ENCODE measurements at regions not wholly inside any gene's neighbourhood (a gene's known extent, or its start where the extent isn't known, plus 50 kb on each side); places are given as distances from the start of the nearest gene placed in this dataset.
"Not testable (repeated sequence)": the region's sequence is repeated elsewhere in the genome, so short reads cannot be mapped to it uniquely, and the experiment has no call there.

DNA sequence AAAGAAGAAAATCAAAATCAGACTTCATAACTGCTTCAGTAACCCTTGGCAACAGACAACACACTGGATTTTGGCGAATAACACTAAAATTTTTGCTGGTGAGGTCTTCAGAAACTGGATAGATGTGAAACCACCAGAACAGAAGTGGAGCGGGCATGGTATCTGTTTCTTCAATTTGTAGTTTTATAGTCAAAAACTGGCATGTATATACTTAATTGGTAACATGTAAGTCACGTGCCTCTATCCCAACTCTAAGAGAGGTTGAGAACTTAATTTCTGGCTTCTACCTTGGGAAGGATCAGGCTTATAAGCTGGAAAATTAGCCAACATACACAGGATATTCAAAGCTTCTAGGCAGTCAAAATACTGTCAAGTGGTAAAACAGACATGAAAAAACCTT, 172.6 kb upstream of the CHL1 start:
- TF ChIP-seq, protein P1, sequence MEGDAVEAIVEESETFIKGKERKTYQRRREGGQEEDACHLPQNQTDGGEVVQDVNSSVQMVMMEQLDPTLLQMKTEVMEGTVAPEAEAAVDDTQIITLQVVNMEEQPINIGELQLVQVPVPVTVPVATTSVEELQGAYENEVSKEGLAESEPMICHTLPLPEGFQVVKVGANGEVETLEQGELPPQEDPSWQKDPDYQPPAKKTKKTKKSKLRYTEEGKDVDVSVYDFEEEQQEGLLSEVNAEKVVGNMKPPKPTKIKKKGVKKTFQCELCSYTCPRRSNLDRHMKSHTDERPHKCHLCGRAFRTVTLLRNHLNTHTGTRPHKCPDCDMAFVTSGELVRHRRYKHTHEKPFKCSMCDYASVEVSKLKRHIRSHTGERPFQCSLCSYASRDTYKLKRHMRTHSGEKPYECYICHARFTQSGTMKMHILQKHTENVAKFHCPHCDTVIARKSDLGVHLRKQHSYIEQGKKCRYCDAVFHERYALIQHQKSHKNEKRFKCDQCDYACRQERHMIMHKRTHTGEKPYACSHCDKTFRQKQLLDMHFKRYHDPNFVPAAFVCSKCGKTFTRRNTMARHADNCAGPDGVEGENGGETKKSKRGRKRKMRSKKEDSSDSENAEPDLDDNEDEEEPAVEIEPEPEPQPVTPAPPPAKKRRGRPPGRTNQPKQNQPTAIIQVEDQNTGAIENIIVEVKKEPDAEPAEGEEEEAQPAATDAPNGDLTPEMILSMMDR (optimal IDR thresholded peaks at IDR 0.05 in 1 of 3, IDR thresholded peaks at IDR 0.05 in 1 of 3, conservative IDR thresholded peaks at IDR 0.05 in 1 of 3; ENCODE audit: extremely low read depth in 1 of 3, insufficient read depth in 2 of 3, low read length in 3 of 3), result no peak
- TF ChIP-seq EZH2 (IDR thresholded peaks at IDR 0.05; ENCODE audit: low read length), result no peak
- FAIRE-seq (no peak), DNase-seq (ENCODE audit: low read depth, low spot score) (no peak)
- Histone ChIP-seq H3K9me1 (ENCODE audit: control insufficient read depth, extremely low read depth, insufficient read depth, low read length) (no peaks in the 10 kb centered on the region), H3K36me3 (ENCODE audit: control insufficient read depth in 2 of 2, extremely low read depth in 1 of 2, insufficient read depth in 2 of 2, low read length in 2 of 2) (no peaks in the 10 kb centered on the region), H3K4me3 (ENCODE audit: control insufficient read depth in 2 of 3, extremely low read depth in 1 of 3, insufficient read depth in 2 of 3, low read depth in 1 of 3, low read length in 3 of 3) (no peak overlapping the region), H3K79me2 (ENCODE audit: control insufficient read depth, insufficient read depth, low read length) (no peaks in the 10 kb centered on the region), H3K9me3 (ENCODE audit: control insufficient read depth, low read depth, low read length) (no peaks in the 10 kb centered on the region), H3K27me3 (ENCODE audit: control insufficient read depth, extremely low read depth, insufficient read depth, low read length) (no peaks in the 10 kb centered on the region), H4K20me1 (ENCODE audit: control insufficient read depth, extremely low read depth, insufficient read depth, low read length) (no peaks in the 10 kb centered on the region), H2AFZ (ENCODE audit: control insufficient read depth, low read length) (no peak overlapping the region), H3K4me1 (ENCODE audit: control insufficient read depth, extremely low read depth, insufficient read depth, low read length) (no peaks in the 10 kb centered on the region), H3K4me2 (ENCODE audit: control insufficient read depth, extremely low read depth, insufficient read depth, low read depth, low read length) (no peak overlapping the region), H3K27ac (ENCODE audit: control insufficient read depth, insufficient read depth, low read length) (no peak overlapping the region), H3K9ac (ENCODE audit: control insufficient read depth, extremely low read depth, insufficient read depth, low read length) (no peak overlapping the region)
- dilution Hi-C loops (cut with MboI; ENCODE audit: extremely low pct_ligation_motif_present, low sequenced_read_pairs), result no loop called here

DNA sequence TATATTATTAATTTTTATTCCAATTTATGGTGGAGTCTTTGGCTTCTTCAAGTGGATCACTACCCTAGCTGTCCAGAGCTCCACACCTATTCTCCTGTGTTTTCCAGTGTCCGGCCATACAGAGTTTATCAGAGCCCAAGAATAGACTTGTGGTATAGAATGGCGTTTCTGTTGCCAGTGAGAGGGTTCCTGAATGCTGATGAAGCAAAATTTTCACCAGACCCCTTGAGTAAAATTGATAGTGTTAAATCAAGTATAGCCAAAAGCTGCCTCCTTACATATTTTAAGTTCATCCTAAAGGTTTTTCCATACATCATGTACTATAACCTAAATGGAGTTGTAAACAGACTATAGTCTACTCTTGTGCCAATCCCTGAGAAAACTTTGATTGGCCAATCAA, 171.5 kb upstream of the CHL1 start:
- no peak overlapping the region for H3K27ac ChIP-seq (ENCODE audit: control insufficient read depth, insufficient read depth, low read length)
- H3K79me2 ChIP-seq (ENCODE audit: control insufficient read depth, insufficient read depth, low read length), result no peaks in the 10 kb centered on the region
- DNase-seq (ENCODE audit: low read depth, low spot score) (no peak), FAIRE-seq (no peak)
- H3K4me1 ChIP-seq (ENCODE audit: control insufficient read depth, extremely low read depth, insufficient read depth, low read length), result no peaks in the 10 kb centered on the region
- no peak overlapping the region for H3K4me3 ChIP-seq (ENCODE audit: control insufficient read depth in 2 of 3, extremely low read depth in 1 of 3, insufficient read depth in 2 of 3, low read depth in 1 of 3, low read length in 3 of 3)
- no peak overlapping the region for H2AFZ ChIP-seq (ENCODE audit: control insufficient read depth, low read length)
- H3K9ac ChIP-seq (ENCODE audit: control insufficient read depth, extremely low read depth, insufficient read depth, low read length), result no peak overlapping the region
- dilution Hi-C loops (cut with MboI; ENCODE audit: extremely low pct_ligation_motif_present, low sequenced_read_pairs), result no loop called here
- H3K27me3 ChIP-seq (ENCODE audit: control insufficient read depth, extremely low read depth, insufficient read depth, low read length), result no peaks in the 10 kb centered on the region
- TF ChIP-seq EZH2 (IDR thresholded peaks at IDR 0.05; ENCODE audit: low read length), result no peak
- TF ChIP-seq, protein P1 (optimal IDR thresholded peaks at IDR 0.05 in 1 of 3, IDR thresholded peaks at IDR 0.05 in 1 of 3, conservative IDR thresholded peaks at IDR 0.05 in 1 of 3; ENCODE audit: extremely low read depth in 1 of 3, insufficient read depth in 2 of 3, low read length in 3 of 3), result no peak
- H3K4me2 ChIP-seq (ENCODE audit: control insufficient read depth, extremely low read depth, insufficient read depth, low read depth, low read length), result no peak overlapping the region
- H3K9me1 ChIP-seq (ENCODE audit: control insufficient read depth, extremely low read depth, insufficient read depth, low read length), result no peaks in the 10 kb centered on the region
- H3K36me3 ChIP-seq (ENCODE audit: control insufficient read depth in 2 of 2, extremely low read depth in 1 of 2, insufficient read depth in 2 of 2, low read length in 2 of 2), result no peaks in the 10 kb centered on the region
- H3K9me3 ChIP-seq (ENCODE audit: control insufficient read depth, low read depth, low read length), result no peaks in the 10 kb centered on the region
- no peaks in the 10 kb centered on the region for H4K20me1 ChIP-seq (ENCODE audit: control insufficient read depth, extremely low read depth, insufficient read depth, low read length)

DNA sequence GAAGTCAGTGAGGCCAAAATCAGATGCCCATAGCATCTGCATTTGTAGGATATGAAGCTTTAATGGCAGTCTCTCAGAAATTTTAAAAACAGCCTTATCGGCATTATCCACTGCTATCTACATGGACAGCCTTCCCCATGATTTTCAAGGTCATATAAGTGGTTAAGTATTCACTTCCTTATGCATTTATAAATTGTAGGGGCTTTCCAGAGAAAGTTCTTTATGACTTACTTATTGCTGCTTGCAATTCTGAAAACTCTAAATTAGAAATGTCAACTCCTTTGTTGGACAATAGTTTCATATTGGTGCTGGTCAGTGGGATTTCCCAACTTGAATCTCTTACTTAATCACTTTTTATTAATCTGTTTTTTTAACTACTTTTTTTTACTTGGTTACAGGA, 160.6 kb upstream of the CHL1 start:
- H3K36me3 ChIP-seq (ENCODE audit: control insufficient read depth in 2 of 2, extremely low read depth in 1 of 2, insufficient read depth in 2 of 2, low read length in 2 of 2); H3K27me3 ChIP-seq (ENCODE audit: control insufficient read depth, extremely low read depth, insufficient read depth, low read length); DNase-seq (ENCODE audit: low read depth, low spot score); H3K79me2 ChIP-seq (ENCODE audit: control insufficient read depth, insufficient read depth, low read length); H3K4me2 ChIP-seq (ENCODE audit: control insufficient read depth, extremely low read depth, insufficient read depth, low read depth, low read length); H3K9me3 ChIP-seq (ENCODE audit: control insufficient read depth, low read depth, low read length); H4K20me1 ChIP-seq (ENCODE audit: control insufficient read depth, extremely low read depth, insufficient read depth, low read length); FAIRE-seq; H3K9ac ChIP-seq (ENCODE audit: control insufficient read depth, extremely low read depth, insufficient read depth, low read length); dilution Hi-C loops (cut with MboI; ENCODE audit: extremely low pct_ligation_motif_present, low sequenced_read_pairs); H3K9me1 ChIP-seq (ENCODE audit: control insufficient read depth, extremely low read depth, insufficient read depth, low read length); H3K4me1 ChIP-seq (ENCODE audit: control insufficient read depth, extremely low read depth, insufficient read depth, low read length); H3K4me3 ChIP-seq (ENCODE audit: control insufficient read depth in 2 of 3, extremely low read depth in 1 of 3, insufficient read depth in 2 of 3, low read depth in 1 of 3, low read length in 3 of 3); H2AFZ ChIP-seq (ENCODE audit: control insufficient read depth, low read length); H3K27ac ChIP-seq (ENCODE audit: control insufficient read depth, insufficient read depth, low read length): not testable (repeated sequence)

Measured in keratinocyte (primary cell).